ENCODE measurements at regions not wholly inside any gene's neighbourhood (a gene's known extent, or its start where the extent isn't known, plus 50 kb on each side); places are given as distances from the start of the nearest gene placed in this dataset.

- ChIA-PET CTCF (no interaction called here), POLR2A (no interaction called here)
- Histone ChIP-seq H3K4me1 (ENCODE audit: control extremely low read depth in 1 of 4, control insufficient read depth in 4 of 4, insufficient read depth in 4 of 4, low read length in 3 of 4) (no peaks in the 10 kb centered on the region), H3K4me3 (ENCODE audit: control insufficient read depth in 1 of 7, extremely low read depth in 1 of 7, insufficient read depth in 4 of 7, low read depth in 2 of 7, low read length in 6 of 7) (no peak overlapping the region), H3K27ac (ENCODE audit: insufficient read depth in 1 of 2, low read depth in 1 of 2, low read length in 2 of 2, poor library complexity in 1 of 2, severe bottlenecking in 2 of 2) (no peak overlapping the region), H3K27me3 (replicated peaks in 2 of 5; ENCODE audit: control insufficient read depth in 4 of 5, insufficient read depth in 5 of 5, low read length in 4 of 5) (no peaks in the 10 kb centered on the region), H3K36me3 (ENCODE audit: control insufficient read depth in 4 of 4, insufficient read depth in 4 of 4, low read length in 3 of 4) (no peaks in the 10 kb centered on the region), H3K9me3 (ENCODE audit: control extremely low read depth in 1 of 5, control insufficient read depth in 4 of 5, insufficient read depth in 2 of 5, low read depth in 1 of 5, low read length in 4 of 5) (peaks cover 0 to 3% (median 0%) of the 10 kb centered on the region in 5 experiments)
- DNase-seq = no peak
- 83% methylated on average over 3 of the region's 4 CpGs for WGBS (ENCODE audit: insufficient coverage)
Observed at GRCh38 chr18:68288408-68288807, 426.5 kb downstream of the TMX3 start.

GRCh38 chr18:68284236-68284780 is 430.6 kb downstream of the TMX3 start:
- 100% methylated on average over 2 of the region's 5 CpGs for WGBS (ENCODE audit: insufficient coverage)
- Histone ChIP-seq H3K36me3 (ENCODE audit: control insufficient read depth in 4 of 4, insufficient read depth in 4 of 4, low read length in 3 of 4) (no peaks in the 10 kb centered on the region), H3K4me3 (ENCODE audit: control insufficient read depth in 1 of 7, extremely low read depth in 1 of 7, insufficient read depth in 4 of 7, low read depth in 2 of 7, low read length in 6 of 7) (no peak overlapping the region), H3K4me1 (ENCODE audit: control extremely low read depth in 1 of 4, control insufficient read depth in 4 of 4, insufficient read depth in 4 of 4, low read length in 3 of 4) (no peaks in the 10 kb centered on the region), H3K27ac (ENCODE audit: insufficient read depth in 1 of 2, low read depth in 1 of 2, low read length in 2 of 2, poor library complexity in 1 of 2, severe bottlenecking in 2 of 2) (no peak overlapping the region), H3K9me3 (ENCODE audit: control extremely low read depth in 1 of 5, control insufficient read depth in 4 of 5, insufficient read depth in 2 of 5, low read depth in 1 of 5, low read length in 4 of 5) (no peaks in the 10 kb centered on the region), H3K27me3 (replicated peaks in 2 of 5; ENCODE audit: control insufficient read depth in 4 of 5, insufficient read depth in 5 of 5, low read length in 4 of 5) (no peaks in the 10 kb centered on the region)
- no peak for DNase-seq
- ChIA-PET CTCF (no interaction called here), POLR2A (no interaction called here)

GRCh38 chr18:68283834-68284233 is 431.1 kb downstream of the TMX3 start:
- no peak for DNase-seq
- Histone ChIP-seq H3K36me3 (ENCODE audit: control insufficient read depth in 4 of 4, insufficient read depth in 4 of 4, low read length in 3 of 4) (no peaks in the 10 kb centered on the region), H3K27me3 (replicated peaks in 2 of 5; ENCODE audit: control insufficient read depth in 4 of 5, insufficient read depth in 5 of 5, low read length in 4 of 5) (no peaks in the 10 kb centered on the region), H3K4me1 (ENCODE audit: control extremely low read depth in 1 of 4, control insufficient read depth in 4 of 4, insufficient read depth in 4 of 4, low read length in 3 of 4) (no peaks in the 10 kb centered on the region), H3K9me3 (ENCODE audit: control extremely low read depth in 1 of 5, control insufficient read depth in 4 of 5, insufficient read depth in 2 of 5, low read depth in 1 of 5, low read length in 4 of 5) (no peaks in the 10 kb centered on the region), H3K27ac (ENCODE audit: insufficient read depth in 1 of 2, low read depth in 1 of 2, low read length in 2 of 2, poor library complexity in 1 of 2, severe bottlenecking in 2 of 2) (no peak overlapping the region), H3K4me3 (ENCODE audit: control insufficient read depth in 1 of 7, extremely low read depth in 1 of 7, insufficient read depth in 4 of 7, low read depth in 2 of 7, low read length in 6 of 7) (no peak overlapping the region)
- 83% methylated on average over 1 of the region's 3 CpGs for WGBS (ENCODE audit: insufficient coverage)
- POLR2A ChIA-PET = no interaction called here
- CTCF ChIA-PET = no interaction called here

GRCh38 chr18:68282232-68282631 is 432.7 kb downstream of the TMX3 start:
- Histone ChIP-seq H3K36me3 (ENCODE audit: control insufficient read depth in 4 of 4, insufficient read depth in 4 of 4, low read length in 3 of 4) (no peaks in the 10 kb centered on the region), H3K4me1 (ENCODE audit: control extremely low read depth in 1 of 4, control insufficient read depth in 4 of 4, insufficient read depth in 4 of 4, low read length in 3 of 4) (no peaks in the 10 kb centered on the region), H3K27me3 (replicated peaks in 2 of 5; ENCODE audit: control insufficient read depth in 4 of 5, insufficient read depth in 5 of 5, low read length in 4 of 5) (no peaks in the 10 kb centered on the region), H3K9me3 (ENCODE audit: control extremely low read depth in 1 of 5, control insufficient read depth in 4 of 5, insufficient read depth in 2 of 5, low read depth in 1 of 5, low read length in 4 of 5) (no peaks in the 10 kb centered on the region), H3K4me3 (ENCODE audit: control insufficient read depth in 1 of 7, extremely low read depth in 1 of 7, insufficient read depth in 4 of 7, low read depth in 2 of 7, low read length in 6 of 7) (no peak overlapping the region), H3K27ac (ENCODE audit: insufficient read depth in 1 of 2, low read depth in 1 of 2, low read length in 2 of 2, poor library complexity in 1 of 2, severe bottlenecking in 2 of 2) (no peak overlapping the region)
- ChIA-PET POLR2A (no interaction called here), CTCF (no interaction called here)
- 76% methylated on average over 2 of the region's 2 CpGs for WGBS (ENCODE audit: insufficient coverage)
- no peak for DNase-seq

GRCh38 chr18:68275616-68276015 is 439.3 kb downstream of the TMX3 start:
- no peak for DNase-seq
- H3K4me3 ChIP-seq (ENCODE audit: control insufficient read depth in 1 of 7, extremely low read depth in 1 of 7, insufficient read depth in 4 of 7, low read depth in 2 of 7, low read length in 6 of 7) = no peak overlapping the region
- no peak overlapping the region for H3K27ac ChIP-seq (ENCODE audit: insufficient read depth in 1 of 2, low read depth in 1 of 2, low read length in 2 of 2, poor library complexity in 1 of 2, severe bottlenecking in 2 of 2)
- WGBS (ENCODE audit: insufficient coverage) = no CpG with 5 or more reads among the region's 1 CpG
- no peaks in the 10 kb centered on the region for H3K36me3 ChIP-seq (ENCODE audit: control insufficient read depth in 4 of 4, insufficient read depth in 4 of 4, low read length in 3 of 4)
- ChIA-PET POLR2A (no interaction called here), CTCF (no interaction called here)
- no peaks in the 10 kb centered on the region for H3K4me1 ChIP-seq (ENCODE audit: control extremely low read depth in 1 of 4, control insufficient read depth in 4 of 4, insufficient read depth in 4 of 4, low read length in 3 of 4)
- no peaks in the 10 kb centered on the region for H3K27me3 ChIP-seq (replicated peaks in 2 of 5; ENCODE audit: control insufficient read depth in 4 of 5, insufficient read depth in 5 of 5, low read length in 4 of 5)
- H3K9me3 ChIP-seq (ENCODE audit: control extremely low read depth in 1 of 5, control insufficient read depth in 4 of 5, insufficient read depth in 2 of 5, low read depth in 1 of 5, low read length in 4 of 5) = no peaks in the 10 kb centered on the region

- Histone ChIP-seq H3K27ac (ENCODE audit: insufficient read depth in 1 of 2, low read depth in 1 of 2, low read length in 2 of 2, poor library complexity in 1 of 2, severe bottlenecking in 2 of 2) (no peak overlapping the region), H3K9me3 (ENCODE audit: control extremely low read depth in 1 of 5, control insufficient read depth in 4 of 5, insufficient read depth in 2 of 5, low read depth in 1 of 5, low read length in 4 of 5) (no peaks in the 10 kb centered on the region), H3K27me3 (replicated peaks in 2 of 5; ENCODE audit: control insufficient read depth in 4 of 5, insufficient read depth in 5 of 5, low read length in 4 of 5) (no peaks in the 10 kb centered on the region), H3K4me1 (ENCODE audit: control extremely low read depth in 1 of 4, control insufficient read depth in 4 of 4, insufficient read depth in 4 of 4, low read length in 3 of 4) (no peaks in the 10 kb centered on the region), H3K36me3 (ENCODE audit: control insufficient read depth in 4 of 4, insufficient read depth in 4 of 4, low read length in 3 of 4) (no peaks in the 10 kb centered on the region), H3K4me3 (ENCODE audit: control insufficient read depth in 1 of 7, extremely low read depth in 1 of 7, insufficient read depth in 4 of 7, low read depth in 2 of 7, low read length in 6 of 7) (no peak overlapping the region)
- CTCF ChIA-PET = interaction anchor here (0.8 kb wide), 1 partner anchor 9 kb away, joined by 3 read pairs; no protein-coding TSS in a partner anchor
- POLR2A ChIA-PET = no interaction called here
- DNase-seq = no peak
- WGBS (ENCODE audit: insufficient coverage) = 94% methylated on average over 3 of the region's 3 CpGs
Observed at GRCh38 chr18:68270017-68270416, 444.9 kb downstream of the TMX3 start.

- POLR2A ChIA-PET = no interaction called here
- Histone ChIP-seq H3K36me3 (ENCODE audit: control insufficient read depth in 4 of 4, insufficient read depth in 4 of 4, low read length in 3 of 4) (no peaks in the 10 kb centered on the region), H3K27me3 (replicated peaks in 2 of 5; ENCODE audit: control insufficient read depth in 4 of 5, insufficient read depth in 5 of 5, low read length in 4 of 5) (no peaks in the 10 kb centered on the region), H3K4me3 (ENCODE audit: control insufficient read depth in 1 of 7, extremely low read depth in 1 of 7, insufficient read depth in 4 of 7, low read depth in 2 of 7, low read length in 6 of 7) (no peak overlapping the region), H3K9me3 (ENCODE audit: control extremely low read depth in 1 of 5, control insufficient read depth in 4 of 5, insufficient read depth in 2 of 5, low read depth in 1 of 5, low read length in 4 of 5) (no peaks in the 10 kb centered on the region), H3K4me1 (ENCODE audit: control extremely low read depth in 1 of 4, control insufficient read depth in 4 of 4, insufficient read depth in 4 of 4, low read length in 3 of 4) (no peaks in the 10 kb centered on the region), H3K27ac (ENCODE audit: insufficient read depth in 1 of 2, low read depth in 1 of 2, low read length in 2 of 2, poor library complexity in 1 of 2, severe bottlenecking in 2 of 2) (no peak overlapping the region)
- CTCF ChIA-PET = no interaction called here
- no peak for DNase-seq
Observed at GRCh38 chr18:68267583-68267982, 447.3 kb downstream of the TMX3 start.
